ENCODE measurements at regions not wholly inside any gene's neighbourhood (a gene's known extent, or its start where the extent isn't known, plus 50 kb on each side); places are given as distances from the start of the nearest gene placed in this dataset.
A peak's percentile ranks its signal among the peaks of the same experiment; 100 is the strongest.

- no peak overlapping the region for H3K4me3 ChIP-seq (ENCODE audit: low read depth, low read length)
- no peak for TF ChIP-seq CTCF (IDR thresholded peaks at IDR 0.05; ENCODE audit: insufficient read depth, low read length)
- no peak for DNase-seq (ENCODE audit: low read depth)
Observed at GRCh38 chr9:7265181-7265580, 507.4 kb downstream of the KDM4C start.

DNA sequence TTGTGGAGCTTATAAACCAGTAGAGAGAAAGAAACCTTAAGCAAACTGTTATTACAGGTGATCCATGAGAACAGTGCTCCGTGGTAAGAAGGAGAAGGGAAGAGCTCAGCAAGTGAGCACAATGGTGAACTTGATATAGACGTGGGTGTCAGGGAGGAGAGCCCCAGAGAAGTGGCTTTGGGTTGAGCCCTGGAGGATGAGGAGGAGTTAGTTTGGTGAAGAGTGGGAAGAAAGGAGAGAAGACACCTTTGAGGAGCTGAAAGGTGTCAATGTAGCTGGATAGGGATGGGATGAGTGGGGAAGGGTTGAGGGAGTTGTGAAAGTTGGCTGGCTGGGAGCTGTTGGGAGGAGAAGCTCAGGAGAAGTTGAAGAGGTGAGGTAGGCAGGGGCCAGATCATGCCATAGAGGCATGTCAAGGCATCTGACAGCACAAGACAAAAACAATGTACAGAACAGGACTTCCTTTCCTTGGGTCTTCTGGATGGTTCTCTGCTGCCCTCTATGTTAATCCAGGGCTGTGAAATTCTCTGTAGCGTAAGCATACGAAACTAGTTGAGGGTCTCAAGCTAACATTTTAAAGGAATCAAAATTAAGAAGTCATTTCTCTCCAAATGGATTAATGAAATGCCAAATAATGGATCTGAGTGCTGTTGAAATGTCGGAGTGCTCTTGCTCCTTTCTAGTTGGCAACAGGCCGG lies 501.9 kb downstream of the KDM4C start:
- peak; percentile 7 for TF ChIP-seq CTCF (IDR thresholded peaks at IDR 0.05; ENCODE audit: insufficient read depth, low read length)
- H3K4me3 ChIP-seq (ENCODE audit: low read depth, low read length), result no peak overlapping the region
- DNase-seq (ENCODE audit: low read depth), result no peak

GRCh38 chr9:7258688-7259396 lies 501.1 kb downstream of the KDM4C start:
- DNase-seq (ENCODE audit: low read depth), result no peak
- no peak for TF ChIP-seq CTCF (IDR thresholded peaks at IDR 0.05; ENCODE audit: insufficient read depth, low read length)

DNA sequence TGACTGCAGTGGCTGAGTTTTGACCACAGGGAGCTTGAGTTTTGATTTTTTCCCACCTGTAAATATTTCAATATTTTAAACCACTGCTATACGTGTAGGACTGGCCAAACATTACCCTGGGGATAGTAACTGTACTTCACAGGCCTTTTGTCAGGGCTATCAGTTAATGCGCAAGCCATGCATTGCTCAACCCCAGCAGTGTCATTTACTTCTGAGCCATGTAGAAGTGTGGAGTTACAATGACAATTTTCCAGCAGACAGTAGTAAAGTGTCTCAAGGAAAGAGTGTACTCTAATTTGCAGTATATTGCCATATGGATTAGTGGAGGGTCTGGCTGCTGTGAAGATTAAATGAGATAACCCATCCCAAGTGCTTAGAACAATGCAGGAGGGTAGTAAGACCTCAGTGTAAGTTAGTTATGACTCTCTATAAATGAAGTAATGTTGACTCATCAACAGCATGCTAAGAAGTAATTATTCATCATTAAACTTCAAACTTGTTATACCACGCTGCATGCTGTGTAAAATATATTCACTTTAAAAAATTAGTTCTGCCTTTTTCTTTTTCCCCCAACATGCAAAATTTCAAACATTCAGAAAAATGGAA lies 489.2 kb downstream of the KDM4C start:
- no peak for DNase-seq (ENCODE audit: low read depth)
- no peak for TF ChIP-seq CTCF (IDR thresholded peaks at IDR 0.05; ENCODE audit: insufficient read depth, low read length)
- H3K4me3 ChIP-seq (ENCODE audit: low read depth, low read length), result no peak overlapping the region

More at GRCh38 chr9:7258688-7259396, 501.1 kb downstream of the KDM4C start:
- H3K4me3 ChIP-seq (ENCODE audit: low read depth, low read length), result no peak overlapping the region

GRCh38 chr9:7245976-7246580 lies 488.3 kb downstream of the KDM4C start:
- no peak for DNase-seq (ENCODE audit: low read depth)
- no peak for TF ChIP-seq CTCF (IDR thresholded peaks at IDR 0.05; ENCODE audit: insufficient read depth, low read length)
- no peak overlapping the region for H3K4me3 ChIP-seq (ENCODE audit: low read depth, low read length)

GRCh38 chr9:7243838-7244237 lies 486.1 kb downstream of the KDM4C start:
- H3K4me3 ChIP-seq (ENCODE audit: low read depth, low read length), result no peak overlapping the region
- no peak for DNase-seq (ENCODE audit: low read depth)
- no peak for TF ChIP-seq CTCF (IDR thresholded peaks at IDR 0.05; ENCODE audit: insufficient read depth, low read length)

All from fibroblast of the aortic adventitia (primary cell).